ENCODE measurements at regions not wholly inside any gene's neighbourhood (a gene's known extent, or its start where the extent isn't known, plus 50 kb on each side); places are given as distances from the start of the nearest gene placed in this dataset.

DNA sequence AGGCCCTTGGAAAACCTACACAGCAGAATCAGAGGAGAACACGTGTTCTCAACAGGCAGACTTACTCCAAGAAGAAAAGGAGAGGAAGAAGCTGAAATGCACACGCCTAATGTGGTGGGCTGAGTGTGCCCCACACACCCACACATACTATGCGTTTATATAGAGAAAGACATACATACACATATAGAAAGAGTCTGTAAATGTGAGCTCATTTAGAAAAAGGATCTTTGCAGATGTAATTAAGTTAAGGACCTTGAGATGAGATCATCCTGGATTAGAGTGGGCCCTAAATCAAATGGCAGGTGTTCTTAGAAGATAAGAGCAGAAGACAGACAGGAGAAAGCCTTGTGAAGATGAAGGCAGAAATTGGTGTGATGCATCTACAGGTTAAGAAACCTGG lies 87.2 kb upstream of the KLF3 start:
- no peak overlapping the region for H3K4me3 ChIP-seq
- H3K27me3 ChIP-seq, result no peaks in the 10 kb centered on the region
- H3K9me3 ChIP-seq (ENCODE audit: low read depth), result no peaks in the 10 kb centered on the region
- H3K36me3 ChIP-seq, result no peaks in the 10 kb centered on the region
- no peaks in the 10 kb centered on the region for H3K4me1 ChIP-seq (ENCODE audit: low read depth)
- H3K27ac ChIP-seq, result no peak overlapping the region
- DNase-seq (ENCODE audit: low read depth in 1 of 2, low spot score in 1 of 2), result no peak
- TF ChIP-seq CTCF (IDR thresholded peaks at IDR 0.05; ENCODE audit: low read depth, low read length), result no peak

- H3K9me3 ChIP-seq (ENCODE audit: low read depth), result no peaks in the 10 kb centered on the region
- no peak for TF ChIP-seq CTCF (IDR thresholded peaks at IDR 0.05; ENCODE audit: low read depth, low read length)
- no peak for DNase-seq (ENCODE audit: low read depth in 1 of 2, low spot score in 1 of 2)
- no peaks in the 10 kb centered on the region for H3K36me3 ChIP-seq
- H3K27ac ChIP-seq, result no peak overlapping the region
- H3K27me3 ChIP-seq, result no peaks in the 10 kb centered on the region
- no peak overlapping the region for H3K4me3 ChIP-seq
- no peaks in the 10 kb centered on the region for H3K4me1 ChIP-seq (ENCODE audit: low read depth)
These were observed 86.5 kb upstream of the KLF3 start for GRCh38 chr4:38577462-38577861.

GRCh38 chr4:38581426-38582106 lies 82.4 kb upstream of the KLF3 start:
- no peak overlapping the region for H3K27ac ChIP-seq
- no peaks in the 10 kb centered on the region for H3K9me3 ChIP-seq (ENCODE audit: low read depth)
- no peak for TF ChIP-seq CTCF (IDR thresholded peaks at IDR 0.05; ENCODE audit: low read depth, low read length)
- no peak for DNase-seq (ENCODE audit: low read depth in 1 of 2, low spot score in 1 of 2)
- no peaks in the 10 kb centered on the region for H3K36me3 ChIP-seq
- H3K4me1 ChIP-seq (ENCODE audit: low read depth), result no peaks in the 10 kb centered on the region
- no peaks in the 10 kb centered on the region for H3K27me3 ChIP-seq
- H3K4me3 ChIP-seq, result no peak overlapping the region

GRCh38 chr4:38582445-38582844 lies 81.6 kb upstream of the KLF3 start:
- H3K4me3 ChIP-seq, result no peak overlapping the region
- DNase-seq (ENCODE audit: low read depth in 1 of 2, low spot score in 1 of 2), result no peak
- H3K9me3 ChIP-seq (ENCODE audit: low read depth), result no peaks in the 10 kb centered on the region
- no peak overlapping the region for H3K27ac ChIP-seq
- no peak for TF ChIP-seq CTCF (IDR thresholded peaks at IDR 0.05; ENCODE audit: low read depth, low read length)
- H3K36me3 ChIP-seq, result no peaks in the 10 kb centered on the region
- H3K4me1 ChIP-seq (ENCODE audit: low read depth), result no peaks in the 10 kb centered on the region
- H3K27me3 ChIP-seq, result no peaks in the 10 kb centered on the region

DNA sequence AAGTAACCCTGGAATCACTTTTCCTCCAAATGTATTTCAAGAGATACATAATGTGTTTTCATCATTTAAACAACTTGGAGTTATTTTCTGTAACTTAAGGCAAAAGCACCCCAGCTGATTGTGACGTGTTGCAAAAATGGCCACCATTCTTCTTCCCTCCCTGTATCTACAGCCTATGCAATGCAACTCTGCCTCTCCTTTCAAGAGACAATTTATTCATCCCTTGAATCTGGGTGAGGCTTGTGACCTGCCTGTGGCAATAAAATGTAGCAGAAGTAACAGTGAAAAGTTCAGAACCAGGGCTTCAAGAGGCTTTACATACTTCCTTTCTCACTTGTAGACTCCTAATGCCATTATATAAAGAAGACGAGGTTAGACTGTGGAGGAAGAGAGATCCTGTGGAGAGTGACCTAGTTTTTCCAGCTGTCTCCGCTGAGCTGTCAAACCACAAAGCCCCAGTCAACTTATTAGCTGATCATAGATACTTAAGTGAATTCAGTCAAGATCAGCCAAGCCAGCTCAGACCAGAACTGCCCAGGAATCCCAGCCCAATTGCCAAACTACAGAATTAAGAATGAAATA lies 81.0 kb upstream of the KLF3 start:
- Histone ChIP-seq H3K4me1 (ENCODE audit: low read depth) (no peaks in the 10 kb centered on the region), H3K4me3 (no peak overlapping the region), H3K9me3 (ENCODE audit: low read depth) (no peaks in the 10 kb centered on the region), H3K27ac (no peak overlapping the region), H3K36me3 (no peaks in the 10 kb centered on the region), H3K27me3 (no peaks in the 10 kb centered on the region)
- no peak for TF ChIP-seq CTCF (IDR thresholded peaks at IDR 0.05; ENCODE audit: low read depth, low read length)
- DNase-seq (ENCODE audit: low read depth in 1 of 2, low spot score in 1 of 2), result no peak
